ENCODE measurements at regions not wholly inside any gene's neighbourhood (a gene's known extent, or its start where the extent isn't known, plus 50 kb on each side); places are given as distances from the start of the nearest gene placed in this dataset.
"Not testable (repeated sequence)": the region's sequence is repeated elsewhere in the genome, so short reads cannot be mapped to it uniquely, and the experiment has no call there.

DNA sequence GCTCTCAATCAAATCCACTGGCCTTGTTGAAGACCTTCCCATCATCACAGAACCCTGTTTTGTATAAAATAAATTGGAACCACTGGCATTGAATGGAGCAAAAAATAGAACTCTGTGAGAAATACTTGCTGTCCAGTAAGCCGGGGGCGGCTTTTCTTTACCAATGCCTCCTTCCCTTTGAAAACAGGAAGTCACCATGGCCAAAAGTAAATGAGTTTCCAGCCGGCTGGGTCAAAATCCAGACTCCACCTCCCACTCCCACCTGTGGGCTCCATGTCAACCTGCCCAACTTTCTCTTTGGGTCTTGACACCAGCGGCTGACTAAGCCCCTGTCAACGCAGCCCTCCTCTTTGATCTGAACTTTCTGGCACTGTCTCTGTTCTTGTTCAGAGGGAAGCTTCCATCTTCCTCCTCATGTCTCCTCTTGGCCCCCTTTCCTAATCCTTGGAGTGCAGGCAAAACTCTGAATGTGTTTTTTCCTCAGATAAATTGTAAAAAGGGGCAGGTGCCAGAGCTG, 95.2 kb downstream of the TFAP2C start:
- intact Hi-C loops (cut with micrococcal nuclease), result no loop called here

- intact Hi-C loops (cut with micrococcal nuclease), result no loop called here
Observed at GRCh38 chr20:56730003-56730402, 100.9 kb downstream of the TFAP2C start.

DNA sequence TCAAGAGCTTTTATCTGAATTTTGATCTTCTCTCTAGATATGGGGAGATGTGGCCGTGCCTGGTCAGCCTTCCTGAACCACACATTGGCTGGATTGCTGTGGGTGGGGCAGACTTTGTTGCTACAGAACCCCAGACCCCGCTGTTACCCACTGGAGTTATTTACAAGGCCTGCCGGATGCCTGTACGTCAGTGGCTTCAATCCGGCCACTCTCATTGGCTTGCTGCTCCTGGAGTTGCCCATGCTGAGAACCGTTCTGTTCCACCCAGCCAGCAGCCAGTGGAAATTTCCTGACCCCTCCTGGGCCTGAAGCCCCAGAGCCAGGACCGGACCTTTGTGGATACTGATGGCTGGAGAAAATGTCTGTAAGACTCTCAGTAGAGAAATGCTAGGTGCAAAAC, 101.9 kb downstream of the TFAP2C start:
- intact Hi-C loops (cut with micrococcal nuclease), result no loop called here

GRCh38 chr20:56731476-56731875, 102.4 kb downstream of the TFAP2C start:
- intact Hi-C loops (cut with micrococcal nuclease), result no loop called here

DNA sequence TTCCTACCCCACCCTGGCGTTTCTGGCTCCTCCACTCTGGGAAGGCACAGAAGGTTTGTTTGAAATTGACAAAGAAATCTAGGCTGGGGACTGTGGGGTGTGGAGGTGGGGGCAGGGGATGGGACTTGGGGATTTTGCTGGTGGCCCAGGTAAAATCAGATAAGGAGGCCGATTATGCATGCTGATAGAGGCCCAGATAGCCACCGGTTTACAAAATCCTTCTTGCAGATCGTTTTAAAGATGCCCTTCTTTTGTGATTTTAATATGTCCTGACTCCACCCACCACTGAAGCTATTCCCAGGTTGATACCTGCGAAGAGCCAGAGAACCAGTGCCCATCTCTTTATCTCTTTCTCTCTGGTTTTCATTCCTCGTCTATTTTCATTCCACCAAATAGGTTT, 104.9 kb downstream of the TFAP2C start:
- intact Hi-C loops (cut with micrococcal nuclease), result no loop called here

- intact Hi-C loops (cut with micrococcal nuclease), result no loop called here
Observed at GRCh38 chr20:56735084-56735642, 106.1 kb downstream of the TFAP2C start.

DNA sequence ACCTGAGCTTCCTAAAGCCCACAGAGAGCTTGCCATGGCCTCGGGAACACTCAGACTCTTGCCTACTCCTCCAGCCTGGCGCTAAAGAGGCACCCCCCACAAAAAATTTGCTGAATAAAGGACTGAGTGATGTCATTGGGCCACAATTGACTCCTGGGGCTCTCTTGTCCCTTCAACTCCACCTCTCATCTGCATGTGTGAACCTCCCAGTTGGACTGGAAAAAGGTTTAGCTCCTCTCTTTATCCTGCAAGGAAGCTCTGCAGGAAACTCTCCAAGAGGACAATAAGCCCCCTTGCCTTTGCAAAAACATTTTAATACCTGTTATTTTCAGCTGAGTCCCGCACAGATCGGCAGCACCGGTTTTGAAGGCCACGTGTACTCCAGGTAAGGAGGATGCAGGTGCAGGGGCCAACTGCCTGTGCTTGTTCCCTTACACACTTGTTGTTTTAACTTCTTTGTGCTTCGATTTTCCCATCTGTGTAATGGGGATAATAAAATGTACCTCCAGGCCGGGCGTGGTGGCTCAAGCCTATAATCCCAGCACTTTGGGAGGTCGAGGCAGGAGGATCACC, 107.3 kb downstream of the TFAP2C start:
- intact Hi-C loops (cut with micrococcal nuclease), result no loop called here

GRCh38 chr20:56744325-56744821, 115.3 kb downstream of the TFAP2C start:
- intact Hi-C loops (cut with micrococcal nuclease), result not testable (repeated sequence)

- intact Hi-C loops (cut with micrococcal nuclease), result no loop called here
Observed at GRCh38 chr20:56748476-56749377, 119.6 kb downstream of the TFAP2C start.

DNA sequence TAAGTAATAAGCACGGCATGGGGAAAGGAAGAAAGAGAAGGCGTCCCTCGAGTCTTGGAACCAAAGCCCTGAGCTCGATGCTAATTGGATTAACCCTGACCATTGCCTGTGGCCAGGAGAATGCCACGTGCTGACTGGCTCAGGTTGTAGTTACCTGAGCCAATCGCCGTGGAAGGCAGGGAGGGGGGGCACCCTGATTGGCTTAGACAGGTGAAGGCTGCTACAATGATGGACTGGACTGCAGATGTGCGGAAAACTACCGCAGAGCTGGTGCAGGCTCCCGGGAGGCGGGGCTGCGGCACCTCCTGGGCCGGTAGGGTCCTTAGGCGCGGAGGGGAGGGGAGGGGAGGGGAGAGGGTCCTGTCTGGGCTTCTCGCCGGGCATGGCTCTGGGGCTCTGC, 121.3 kb downstream of the TFAP2C start:
- intact Hi-C loops (cut with micrococcal nuclease), result no loop called here

- intact Hi-C loops (cut with micrococcal nuclease), result no loop called here
Observed at GRCh38 chr20:56752274-56752673, 123.2 kb downstream of the TFAP2C start.

DNA sequence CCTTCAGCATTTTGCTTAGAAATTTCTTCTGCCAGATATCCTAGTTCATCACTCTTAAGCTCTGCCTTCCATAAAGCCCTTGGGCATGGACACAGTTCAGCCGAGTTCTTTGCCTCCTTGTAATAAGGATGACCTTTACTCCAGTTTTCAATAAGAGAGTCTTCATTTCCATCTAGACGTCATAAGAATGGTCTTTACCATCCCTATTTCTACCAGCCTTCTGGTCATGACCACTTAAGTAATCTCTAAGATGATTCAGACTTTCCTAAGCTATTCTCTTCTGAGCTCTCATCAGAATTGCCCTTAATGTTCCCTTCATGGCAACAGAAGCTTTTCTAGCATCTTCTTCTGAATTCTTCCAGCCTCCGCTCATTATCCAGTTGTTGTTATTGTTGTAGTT, 126.1 kb downstream of the TFAP2C start:
- intact Hi-C loops (cut with micrococcal nuclease), result no loop called here

DNA sequence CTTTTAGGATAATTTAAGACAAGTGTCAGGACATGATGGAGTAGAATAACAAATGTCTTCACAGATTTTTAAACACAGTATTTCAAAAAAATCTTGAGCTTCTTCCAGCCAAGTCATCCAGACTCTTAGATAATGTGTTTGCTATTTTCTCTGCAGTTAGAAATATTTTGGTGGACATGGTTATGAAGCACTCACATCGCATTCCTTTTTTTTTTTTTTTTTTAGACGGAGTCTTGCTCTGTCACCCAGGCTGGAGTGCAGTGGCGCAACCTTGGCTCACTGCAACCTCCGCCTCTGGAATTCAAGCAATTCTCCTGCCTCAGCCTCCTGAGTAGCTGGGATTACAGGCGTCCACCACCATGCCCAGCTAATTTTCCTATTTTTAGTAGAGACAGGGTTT, 127.6 kb downstream of the TFAP2C start:
- intact Hi-C loops (cut with micrococcal nuclease), result not testable (repeated sequence)

DNA sequence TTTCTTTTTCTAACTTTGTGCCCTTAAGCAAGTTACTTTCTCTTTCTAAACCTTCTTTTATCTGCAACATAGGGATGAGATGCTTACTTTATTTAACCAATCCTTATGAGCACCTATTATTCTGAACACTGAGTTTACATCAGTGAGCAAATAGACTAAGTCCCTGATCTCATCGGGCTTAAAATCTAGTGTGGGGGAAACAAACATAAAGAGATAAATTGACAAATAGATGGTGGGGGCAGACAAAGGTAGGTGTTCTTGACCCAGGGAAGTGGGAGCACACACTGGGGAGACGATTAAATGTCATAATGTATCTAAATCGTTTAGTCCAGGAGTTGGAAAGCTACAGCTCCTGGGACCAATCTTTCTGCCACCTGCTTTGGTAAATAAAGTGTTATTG, 129.6 kb downstream of the TFAP2C start:
- intact Hi-C loops (cut with micrococcal nuclease), result no loop called here

DNA sequence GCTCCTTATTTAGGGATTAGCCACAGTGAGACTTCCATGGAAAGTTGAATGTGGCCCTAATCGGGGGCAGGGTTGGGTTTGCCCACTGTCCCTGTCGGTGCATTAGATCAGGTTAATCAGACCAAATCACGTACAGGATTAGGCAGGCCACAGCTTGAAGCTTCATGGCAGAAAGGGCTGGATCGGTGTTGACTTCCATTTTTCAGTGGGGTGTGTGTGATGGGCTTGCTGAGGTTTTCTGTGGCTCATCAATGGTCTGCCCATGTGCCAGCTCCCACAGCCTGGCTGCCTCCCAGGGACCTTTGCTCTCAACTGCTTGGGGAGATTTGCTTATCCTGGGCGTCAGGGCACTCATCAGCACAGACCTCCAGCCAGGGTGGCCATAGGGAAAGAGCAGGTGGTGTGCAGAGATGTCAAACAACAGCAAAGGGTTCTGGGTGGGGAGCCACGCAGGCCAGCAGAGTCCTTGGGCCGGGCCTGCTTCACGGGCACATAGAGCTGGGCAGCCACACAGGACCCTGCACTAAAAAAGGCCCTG, 130.7 kb downstream of the TFAP2C start:
- intact Hi-C loops (cut with micrococcal nuclease), result no loop called here

GRCh38 chr20:56760610-56761009, 131.5 kb downstream of the TFAP2C start:
- intact Hi-C loops (cut with micrococcal nuclease), result no loop called here

- intact Hi-C loops (cut with micrococcal nuclease), result no loop called here
Observed at GRCh38 chr20:56761393-56761792, 132.3 kb downstream of the TFAP2C start.

DNA sequence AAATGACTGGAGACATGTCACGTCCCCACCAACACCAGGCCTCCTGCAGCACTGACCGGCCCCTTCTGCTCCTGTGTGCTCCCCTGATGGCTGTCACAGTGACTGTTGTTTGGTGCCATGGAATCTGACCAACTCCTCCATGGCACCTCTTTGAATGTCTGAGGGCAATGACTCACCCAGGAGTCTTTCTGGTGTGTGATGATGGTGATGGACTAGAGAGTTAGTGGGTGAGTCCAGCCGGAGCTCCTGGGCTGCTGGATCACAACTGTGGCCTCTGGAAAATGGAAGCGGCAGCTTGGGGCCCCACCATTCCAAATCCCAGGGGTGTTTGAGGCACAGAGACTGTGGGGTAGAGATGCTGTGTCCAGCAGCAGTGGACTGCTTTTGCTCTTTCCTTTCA, 133.3 kb downstream of the TFAP2C start:
- intact Hi-C loops (cut with micrococcal nuclease), result no loop called here

DNA sequence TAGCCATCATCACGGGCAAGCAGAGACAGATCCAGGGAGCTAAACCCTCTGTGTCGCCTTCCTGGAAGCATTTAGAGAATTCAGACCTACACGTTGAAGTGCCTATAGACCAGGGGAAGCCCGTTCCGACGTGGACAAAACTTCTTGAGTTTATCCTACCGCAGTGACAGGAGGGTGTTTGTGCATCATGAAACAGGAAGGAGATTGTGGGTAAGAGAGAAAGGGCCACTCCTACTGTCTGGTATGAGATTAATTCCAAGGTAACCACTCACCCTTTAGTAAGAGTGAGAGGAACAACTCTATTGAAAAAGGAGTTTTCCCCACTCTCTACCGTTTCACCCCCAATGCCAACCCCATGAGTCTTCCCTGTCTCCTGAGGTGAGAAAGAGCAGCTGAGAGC, 133.7 kb downstream of the TFAP2C start:
- intact Hi-C loops (cut with micrococcal nuclease), result no loop called here

DNA sequence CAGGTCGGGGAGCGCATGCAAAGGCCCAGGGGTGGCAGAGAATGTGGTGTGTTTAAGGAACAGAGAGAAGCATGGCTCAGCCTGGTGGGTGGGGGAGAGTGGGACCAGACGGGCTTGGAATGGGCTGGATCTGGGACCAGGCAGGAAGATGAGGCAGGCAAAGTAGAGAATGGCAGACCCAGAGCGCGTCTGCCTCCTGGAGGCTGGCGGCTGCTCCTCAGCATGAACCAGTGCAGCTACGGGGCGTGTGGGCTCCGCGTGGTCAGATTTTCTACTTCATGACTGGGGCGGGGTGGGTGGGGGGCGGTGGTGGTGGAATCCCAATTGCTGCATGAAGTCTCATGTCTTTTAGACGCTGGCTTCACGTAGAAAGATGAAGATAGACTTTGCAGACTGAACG, 135.6 kb downstream of the TFAP2C start:
- intact Hi-C loops (cut with micrococcal nuclease), result no loop called here

DNA sequence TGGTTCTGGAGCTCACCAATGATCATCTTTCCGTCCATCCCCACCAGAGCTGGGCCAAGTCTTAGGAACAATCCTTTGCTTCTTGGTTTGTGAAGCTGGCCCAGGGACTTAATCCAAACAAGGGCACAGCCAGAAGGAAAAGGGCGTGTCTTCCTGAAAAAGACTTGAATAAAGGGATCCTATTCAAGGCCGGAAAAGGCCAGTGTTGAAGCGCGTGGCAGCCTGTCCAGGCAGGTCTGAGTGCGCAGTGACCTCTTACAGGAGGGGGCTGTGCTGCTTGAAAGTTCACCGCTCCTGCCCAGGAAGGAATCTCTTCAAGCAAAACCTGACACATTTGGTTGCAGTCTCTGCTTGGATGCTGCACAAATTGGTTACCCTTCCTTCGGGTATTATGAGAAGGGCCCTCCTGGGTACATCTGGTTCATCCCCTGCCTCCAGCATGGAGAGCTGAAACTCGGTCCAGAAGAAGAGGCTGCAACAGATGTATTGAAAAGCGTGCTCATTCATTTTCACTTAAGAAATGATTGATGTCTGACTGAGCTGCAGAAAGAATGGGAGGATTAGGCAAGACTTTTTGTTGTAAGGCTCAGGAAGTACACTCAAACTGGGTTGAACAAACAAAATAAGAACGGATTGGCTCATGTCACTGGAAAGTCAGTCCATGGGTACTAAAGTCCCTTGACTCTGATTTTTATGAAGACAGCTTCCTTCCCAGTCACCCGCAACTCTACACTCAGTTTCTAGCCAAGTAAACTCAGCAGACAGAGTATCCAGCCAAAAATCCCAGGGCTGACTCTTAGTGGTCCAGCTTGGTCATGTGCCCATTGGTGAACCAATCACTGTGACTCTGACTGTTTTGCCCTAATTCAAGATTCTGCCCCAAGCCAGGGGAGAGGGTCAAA, 136.3 kb downstream of the TFAP2C start:
- intact Hi-C loops (cut with micrococcal nuclease), result no loop called here

Measured in T-helper 2 cell treated with Interferon-gamma antibody and Interleukin-4, amounts not matched to agents 100 ng/mL and 5 ng/mL, for 36 hours (primary cell).